GM23338 (cell line): ENCODE measurements at regions not wholly inside any gene's neighbourhood (a gene's known extent, or its start where the extent isn't known, plus 50 kb on each side); places are given as distances from the start of the nearest gene placed in this dataset.

Source experiments
- ATAC-seq: fragments of 200-7000 bp; cut with Tn5 transposase; 3 replicates; pipeline ENCODE4 v1.9.1; 2020
- DNase-seq: peaks from one replicate; pipeline ENCODE4 v3.0.0-alpha.2; 2015; ENCODE audit warnings: low spot score
- H2AFZ ChIP-seq: fragments of 200-600 bp; sonication (generic); 2 replicates; pipeline ENCODE4 v1.8.0; 2016; ENCODE audit warnings: antibody characterized with exemption, mild to moderate bottlenecking, moderate library complexity
- H3F3A ChIP-seq: fragments of 200-600 bp; sonication (generic); replicated peaks from 2 replicates; pipeline ENCODE4 v1.8.0; 2017; ENCODE audit warnings: antibody characterized with exemption, mixed run types, low read depth
- H3K27ac ChIP-seq: fragments of 200-600 bp; sonication (generic); 2 replicates; pipeline ENCODE4 v1.6.1; 2016; ENCODE audit warnings: low read depth
- H3K27me3 ChIP-seq: fragments of 200-600 bp; sonication (generic); 2 replicates; pipeline ENCODE4 v1.8.0; 2016; ENCODE audit warnings: mild to moderate bottlenecking, mixed run types, moderate library complexity; ENCODE audit not compliant: insufficient read depth
- H3K36me3 ChIP-seq: fragments of 200-600 bp; sonication (generic); 2 replicates; pipeline ENCODE4 v1.8.0; 2016; ENCODE audit warnings: mild to moderate bottlenecking; ENCODE audit not compliant: insufficient read depth
- H3K4me1 ChIP-seq: fragments of 200-600 bp; sonication (generic); 2 replicates; pipeline ENCODE4 v1.8.0; 2016; ENCODE audit warnings: mild to moderate bottlenecking, moderate library complexity; ENCODE audit not compliant: insufficient read depth
- H3K4me2 ChIP-seq: fragments of 200-600 bp; sonication (generic); 2 replicates; pipeline ENCODE4 v1.7.1; 2017; ENCODE audit warnings: mixed run types
- H3K4me3 ChIP-seq: fragments of 200-600 bp; sonication (generic); 2 replicates; pipeline ENCODE4 v1.6.1; 2016; ENCODE audit warnings: mixed run types
- H3K79me2 ChIP-seq: fragments of 200-600 bp; sonication (generic); replicated peaks from 2 replicates; pipeline ENCODE4 v1.8.0; 2017; ENCODE audit warnings: mild to moderate bottlenecking; ENCODE audit not compliant: insufficient read depth
- H3K9me2 ChIP-seq: fragments of 200-600 bp; sonication (generic); 2 replicates; pipeline ENCODE4 v1.8.0; 2017; ENCODE audit not compliant: insufficient read depth
- H4K20me1 ChIP-seq: fragments of 200-600 bp; sonication (generic); replicated peaks from 2 replicates; pipeline ENCODE4 v1.8.0; 2017; ENCODE audit warnings: mild to moderate bottlenecking; ENCODE audit not compliant: insufficient read depth
- H3K27ac Mint-ChIP-seq: 2 replicates; pipeline ENCODE4 v1.8.0; 2020; ENCODE audit warnings: inconsistent platforms, mild to moderate bottlenecking, moderate library complexity, mixed read lengths
- H3K27me3 Mint-ChIP-seq: 3 replicates; pipeline ENCODE4 v1.8.0; 2022; ENCODE audit warnings: low read depth, mild to moderate bottlenecking, moderate library complexity, mixed read lengths, inconsistent platforms; ENCODE audit not compliant: insufficient read depth, poor library complexity
- H3K36me3 Mint-ChIP-seq: 3 replicates; pipeline ENCODE4 v1.8.0; 2021; ENCODE audit warnings: low read depth, mild to moderate bottlenecking, inconsistent platforms, moderate library complexity, mixed read lengths
- H3K4me1 Mint-ChIP-seq: 3 replicates; pipeline ENCODE4 v1.8.0; 2020; ENCODE audit warnings: mild to moderate bottlenecking, inconsistent platforms, mixed read lengths
- H3K4me3 Mint-ChIP-seq: 3 replicates; pipeline ENCODE4 v1.8.0; 2021; ENCODE audit warnings: moderate library complexity, mild to moderate bottlenecking, inconsistent platforms, mixed read lengths
- H3K9me3 Mint-ChIP-seq: 3 replicates; pipeline ENCODE4 v1.8.0; 2020; ENCODE audit warnings: moderate library complexity, mild to moderate bottlenecking, inconsistent platforms, mixed read lengths
- EZH2 ChIP-seq: fragments of 200-600 bp; sonication (generic); IDR thresholded peaks from one replicate; pipeline ENCODE4 v1.8.0; 2017; ENCODE audit warnings: antibody characterized with exemption, mild to moderate bottlenecking, low read depth; ENCODE audit not compliant: unreplicated experiment
- JUNB ChIP-seq: IDR thresholded peaks from one replicate; pipeline ENCODE4 v1.6.1; 2016; ENCODE audit warnings: antibody characterized with exemption; ENCODE audit not compliant: unreplicated experiment
- ZNF114 ChIP-seq: fragments of 250-450 bp; sonication (Bioruptor Pico); IDR thresholded peaks from 2 replicates; pipeline ENCODE4 v1.5.0; 2020; ENCODE audit warnings: mild to moderate bottlenecking, moderate library complexity
- ZNF462 ChIP-seq: fragments of 250-450 bp; sonication (Bioruptor Pico); IDR thresholded peaks from 2 replicates; pipeline ENCODE4 v1.5.0; 2020; ENCODE audit warnings: mild to moderate bottlenecking, moderate library complexity
- TF ChIP-seq, protein P1 (sequence below), 2 experiments: fragments of 200-600 bp in 1 of 2; sonication (generic) in 1 of 2; conservative IDR thresholded peaks; 2 replicates each; pipeline versions ENCODE4 v1.5.1 to v1.6.1; 2016 to 2017; ENCODE audit warnings: antibody characterized with exemption in 2 of 2, low read depth in 2 of 2, mild to moderate bottlenecking in 2 of 2, moderate library complexity in 1 of 2

DNA sequence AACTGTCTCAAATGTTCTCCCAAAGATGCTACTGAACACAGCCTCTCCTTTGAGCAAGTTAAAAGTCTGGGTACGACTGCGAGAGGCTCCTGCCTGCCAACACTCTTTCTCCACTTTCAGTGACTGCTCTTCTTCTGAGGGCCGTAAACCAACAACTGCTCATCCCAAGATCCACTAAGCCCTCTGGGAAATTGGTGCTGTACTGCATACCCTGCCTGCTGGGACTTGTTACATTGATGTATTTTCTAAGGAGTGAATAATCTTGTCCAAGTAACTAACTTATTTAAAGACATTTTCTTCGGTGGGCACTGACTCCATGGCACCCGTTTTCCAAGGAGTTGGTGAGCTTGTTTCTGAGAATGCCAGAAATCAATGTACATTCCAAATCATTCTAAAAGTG is 87.2 kb downstream of the ZNF280B start:
- H3F3A ChIP-seq = no peaks in the 10 kb centered on the region
- TF ChIP-seq ZNF462 (CRISPR knock-in tag) (no peak), JUNB (no peak)
- no peaks in the 10 kb centered on the region for H3K36me3 Mint-ChIP-seq
- ATAC-seq = no peak
- DNase-seq = no peak
- no peak overlapping the region for H2AFZ ChIP-seq
- H3K79me2 ChIP-seq = no peaks in the 10 kb centered on the region
- no peaks in the 10 kb centered on the region for H3K4me1 ChIP-seq
- no peaks in the 10 kb centered on the region; the same call in 2 of the 3 replicates for H3K9me3 Mint-ChIP-seq
- peaks cover 11% of the 10 kb centered on the region; the same call in 2 of the 3 replicates for H3K4me1 Mint-ChIP-seq
- H3K4me2 ChIP-seq = no peak overlapping the region
- no peak overlapping the region for H3K27ac Mint-ChIP-seq
- H3K27ac ChIP-seq = no peak overlapping the region
- no peaks in the 10 kb centered on the region for H3K36me3 ChIP-seq
- no peaks in the 10 kb centered on the region for H3K9me2 ChIP-seq
- no peak overlapping the region for H3K4me3 Mint-ChIP-seq
- H3K27me3 Mint-ChIP-seq = peaks cover 93% of the 10 kb centered on the region
- peaks cover 100% of the 10 kb centered on the region for H3K27me3 ChIP-seq
- H3K4me3 ChIP-seq = no peak overlapping the region
- H4K20me1 ChIP-seq = no peaks in the 10 kb centered on the region; the same call in none of the 2 replicates

DNA sequence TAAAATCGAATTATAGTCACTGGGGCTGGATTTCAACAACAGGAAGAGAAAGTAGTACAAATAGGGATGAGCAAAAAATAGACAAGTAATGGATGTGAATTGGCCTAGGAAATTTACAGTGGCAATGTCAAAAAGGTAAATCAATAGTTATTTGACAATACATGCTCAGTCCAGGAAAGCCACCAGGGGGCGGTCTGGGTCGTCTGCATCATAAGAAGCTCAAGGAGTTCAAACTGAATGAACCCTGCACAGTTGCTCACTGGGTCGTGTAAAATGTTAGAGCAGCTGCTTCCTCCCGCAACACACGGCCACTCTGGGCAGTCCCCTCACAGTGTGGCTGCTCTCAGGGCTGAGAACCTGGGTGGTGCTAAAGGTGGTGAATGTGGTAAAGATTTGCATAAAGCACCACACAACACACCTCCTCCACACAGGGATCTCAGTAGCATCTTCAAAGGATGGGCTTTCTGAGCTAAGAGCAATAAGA is 85.9 kb downstream of the ZNF280B start:
- ATAC-seq = peak; percentile 70
- peaks cover 100% of the 10 kb centered on the region for H3K27me3 ChIP-seq

More for the DNA sequence above, 85.9 kb downstream of the ZNF280B start:
- Histone ChIP-seq H2AFZ (no peak overlapping the region), H3K4me3 (no peak overlapping the region), H3K9me2 (no peaks in the 10 kb centered on the region), H3K36me3 (no peaks in the 10 kb centered on the region), H3K4me1 (no peaks in the 10 kb centered on the region), H4K20me1 (no peaks in the 10 kb centered on the region; the same call in none of the 2 replicates), H3K27ac (no peak overlapping the region), H3K79me2 (no peaks in the 10 kb centered on the region), H3F3A (no peaks in the 10 kb centered on the region), H3K4me2 (no peak overlapping the region)
- DNase-seq = peak; percentile 84
- no peak overlapping the region for H3K27ac Mint-ChIP-seq
- H3K4me3 Mint-ChIP-seq = no peak overlapping the region
- H3K27me3 Mint-ChIP-seq = peaks cover 93% of the 10 kb centered on the region
- peaks cover 11% of the 10 kb centered on the region; the same call in 2 of the 3 replicates for H3K4me1 Mint-ChIP-seq
- H3K36me3 Mint-ChIP-seq = no peaks in the 10 kb centered on the region
- TF ChIP-seq, protein P1, sequence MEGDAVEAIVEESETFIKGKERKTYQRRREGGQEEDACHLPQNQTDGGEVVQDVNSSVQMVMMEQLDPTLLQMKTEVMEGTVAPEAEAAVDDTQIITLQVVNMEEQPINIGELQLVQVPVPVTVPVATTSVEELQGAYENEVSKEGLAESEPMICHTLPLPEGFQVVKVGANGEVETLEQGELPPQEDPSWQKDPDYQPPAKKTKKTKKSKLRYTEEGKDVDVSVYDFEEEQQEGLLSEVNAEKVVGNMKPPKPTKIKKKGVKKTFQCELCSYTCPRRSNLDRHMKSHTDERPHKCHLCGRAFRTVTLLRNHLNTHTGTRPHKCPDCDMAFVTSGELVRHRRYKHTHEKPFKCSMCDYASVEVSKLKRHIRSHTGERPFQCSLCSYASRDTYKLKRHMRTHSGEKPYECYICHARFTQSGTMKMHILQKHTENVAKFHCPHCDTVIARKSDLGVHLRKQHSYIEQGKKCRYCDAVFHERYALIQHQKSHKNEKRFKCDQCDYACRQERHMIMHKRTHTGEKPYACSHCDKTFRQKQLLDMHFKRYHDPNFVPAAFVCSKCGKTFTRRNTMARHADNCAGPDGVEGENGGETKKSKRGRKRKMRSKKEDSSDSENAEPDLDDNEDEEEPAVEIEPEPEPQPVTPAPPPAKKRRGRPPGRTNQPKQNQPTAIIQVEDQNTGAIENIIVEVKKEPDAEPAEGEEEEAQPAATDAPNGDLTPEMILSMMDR (conservative IDR thresholded peaks at IDR 0.05; ENCODE audit: low read depth in 2 of 2) = peak; percentile 59 to 88
- TF ChIP-seq ZNF114 (CRISPR knock-in tag) = no peak
- TF ChIP-seq EZH2 = peak; percentile 8
- no peaks in the 10 kb centered on the region; the same call in 2 of the 3 replicates for H3K9me3 Mint-ChIP-seq
